ENCODE measurements at regions not wholly inside any gene's neighbourhood (a gene's known extent, or its start where the extent isn't known, plus 50 kb on each side); places are given as distances from the start of the nearest gene placed in this dataset.

DNA sequence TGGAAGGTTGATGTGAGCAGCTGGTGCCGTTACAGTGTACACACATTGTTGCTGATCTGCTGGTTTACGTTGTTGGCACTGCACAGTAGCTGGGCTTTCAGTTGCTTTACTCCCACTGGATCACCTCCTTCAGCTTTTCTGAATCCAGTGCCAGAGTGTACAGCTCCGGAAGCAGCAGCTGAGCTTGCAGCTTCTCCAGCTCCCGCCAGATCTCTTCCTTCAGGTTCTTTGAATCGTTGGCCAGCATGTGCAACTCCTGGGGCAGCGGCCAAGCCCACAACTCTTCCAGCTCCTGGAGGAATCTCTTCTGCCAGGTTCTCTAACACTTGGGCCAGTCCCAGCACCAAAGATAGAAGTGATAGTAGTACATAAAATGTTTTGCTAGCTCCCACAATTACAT lies 149.7 kb upstream of the RRP15 start:
- H3K27ac ChIP-seq (ENCODE audit: low read length), result no peak overlapping the region
- no peak overlapping the region for H3K4me2 ChIP-seq (ENCODE audit: low read depth, low read length)
- no peaks in the 10 kb centered on the region for H3K36me3 ChIP-seq (replicated peaks; ENCODE audit: insufficient read depth, low read length)
- DNase-seq, result no peak
- no peaks in the 10 kb centered on the region for H3K79me2 ChIP-seq (ENCODE audit: low read length)
- H3K27me3 ChIP-seq (replicated peaks; ENCODE audit: insufficient read depth, low read length), result no peaks in the 10 kb centered on the region
- no peaks in the 10 kb centered on the region for H3F3A ChIP-seq (ENCODE audit: insufficient read depth, low read length)
- no peak for TF ChIP-seq EZH2 (optimal IDR thresholded peaks at IDR 0.05; ENCODE audit: low read depth, low read length)
- TF ChIP-seq EZH2phosphoT487 (IDR thresholded peaks at IDR 0.05; ENCODE audit: low read length), result no peak
- TF ChIP-seq, protein P1, sequence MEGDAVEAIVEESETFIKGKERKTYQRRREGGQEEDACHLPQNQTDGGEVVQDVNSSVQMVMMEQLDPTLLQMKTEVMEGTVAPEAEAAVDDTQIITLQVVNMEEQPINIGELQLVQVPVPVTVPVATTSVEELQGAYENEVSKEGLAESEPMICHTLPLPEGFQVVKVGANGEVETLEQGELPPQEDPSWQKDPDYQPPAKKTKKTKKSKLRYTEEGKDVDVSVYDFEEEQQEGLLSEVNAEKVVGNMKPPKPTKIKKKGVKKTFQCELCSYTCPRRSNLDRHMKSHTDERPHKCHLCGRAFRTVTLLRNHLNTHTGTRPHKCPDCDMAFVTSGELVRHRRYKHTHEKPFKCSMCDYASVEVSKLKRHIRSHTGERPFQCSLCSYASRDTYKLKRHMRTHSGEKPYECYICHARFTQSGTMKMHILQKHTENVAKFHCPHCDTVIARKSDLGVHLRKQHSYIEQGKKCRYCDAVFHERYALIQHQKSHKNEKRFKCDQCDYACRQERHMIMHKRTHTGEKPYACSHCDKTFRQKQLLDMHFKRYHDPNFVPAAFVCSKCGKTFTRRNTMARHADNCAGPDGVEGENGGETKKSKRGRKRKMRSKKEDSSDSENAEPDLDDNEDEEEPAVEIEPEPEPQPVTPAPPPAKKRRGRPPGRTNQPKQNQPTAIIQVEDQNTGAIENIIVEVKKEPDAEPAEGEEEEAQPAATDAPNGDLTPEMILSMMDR (IDR thresholded peaks at IDR 0.05; ENCODE audit: low read length), result no peak
- H3K4me1 ChIP-seq (ENCODE audit: low read length), result no peaks in the 10 kb centered on the region
- H3K9me3 ChIP-seq (replicated peaks; ENCODE audit: insufficient read depth, low read length), result no peaks in the 10 kb centered on the region
- H4K20me1 ChIP-seq (ENCODE audit: insufficient read depth, low read length), result no peaks in the 10 kb centered on the region
- no peak overlapping the region for H3K9ac ChIP-seq (ENCODE audit: low read length)
- no peak overlapping the region for H3K4me3 ChIP-seq (ENCODE audit: low read length)
- H2AFZ ChIP-seq (ENCODE audit: low read length), result no peak overlapping the region
- no peaks in the 10 kb centered on the region for H3K9me2 ChIP-seq (replicated peaks; ENCODE audit: insufficient read depth, low read length)

DNA sequence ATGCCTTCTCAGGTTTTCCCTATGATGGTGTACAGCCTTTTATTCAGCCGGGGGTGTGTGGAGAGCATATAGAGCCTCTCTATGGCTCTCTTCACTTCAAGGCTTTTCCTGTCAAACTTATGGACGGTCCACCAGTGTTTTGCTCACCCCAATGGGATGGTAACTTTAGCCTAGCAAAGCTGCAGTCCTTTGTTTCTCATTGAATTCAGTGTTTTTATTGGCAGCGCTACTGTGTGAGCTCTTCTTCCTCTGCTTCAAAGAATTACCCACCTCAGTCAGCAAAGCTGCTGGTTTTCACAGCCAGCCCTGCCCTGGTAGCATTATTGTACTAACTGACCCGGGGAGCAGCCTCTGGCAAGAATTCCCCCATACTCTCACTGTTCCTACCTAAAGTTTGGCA lies 145.3 kb upstream of the RRP15 start:
- no peaks in the 10 kb centered on the region for H3K36me3 ChIP-seq (replicated peaks; ENCODE audit: insufficient read depth, low read length)
- no peaks in the 10 kb centered on the region for H3K79me2 ChIP-seq (ENCODE audit: low read length)
- H3K27ac ChIP-seq (ENCODE audit: low read length), result no peak overlapping the region
- no peak overlapping the region for H2AFZ ChIP-seq (ENCODE audit: low read length)
- DNase-seq, result no peak
- no peaks in the 10 kb centered on the region for H3K27me3 ChIP-seq (replicated peaks; ENCODE audit: insufficient read depth, low read length)
- H3K9ac ChIP-seq (ENCODE audit: low read length), result no peak overlapping the region
- no peaks in the 10 kb centered on the region for H3K4me1 ChIP-seq (ENCODE audit: low read length)
- no peaks in the 10 kb centered on the region for H4K20me1 ChIP-seq (ENCODE audit: insufficient read depth, low read length)
- H3K9me2 ChIP-seq (replicated peaks; ENCODE audit: insufficient read depth, low read length), result no peaks in the 10 kb centered on the region
- no peak overlapping the region for H3K4me2 ChIP-seq (ENCODE audit: low read depth, low read length)
- H3K9me3 ChIP-seq (replicated peaks; ENCODE audit: insufficient read depth, low read length), result no peaks in the 10 kb centered on the region
- no peaks in the 10 kb centered on the region for H3F3A ChIP-seq (ENCODE audit: insufficient read depth, low read length)
- no peak for TF ChIP-seq EZH2phosphoT487 (IDR thresholded peaks at IDR 0.05; ENCODE audit: low read length)
- TF ChIP-seq, protein P1 (IDR thresholded peaks at IDR 0.05; ENCODE audit: low read length), result no peak
- no peak for TF ChIP-seq EZH2 (optimal IDR thresholded peaks at IDR 0.05; ENCODE audit: low read depth, low read length)
- no peak overlapping the region for H3K4me3 ChIP-seq (ENCODE audit: low read length)

DNA sequence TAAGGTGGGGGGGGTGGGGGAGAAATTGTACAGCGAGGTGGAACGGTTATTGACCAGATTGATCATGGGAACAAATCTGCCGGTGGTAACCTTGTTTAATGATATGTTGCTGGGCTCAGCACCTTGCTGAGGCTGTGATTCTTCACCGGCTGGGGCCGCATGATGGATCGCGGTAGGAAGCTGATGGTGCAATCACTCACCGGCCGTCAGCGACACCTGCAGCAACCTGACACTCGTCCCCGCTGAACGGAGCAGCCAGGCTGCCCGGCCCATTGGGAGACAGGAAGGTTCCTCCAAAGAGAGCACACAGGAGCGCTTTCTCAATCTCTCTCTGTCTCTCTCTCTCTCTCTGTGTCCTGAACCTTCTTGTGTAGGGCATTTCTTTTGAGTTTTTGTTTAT lies 128.5 kb upstream of the RRP15 start:
- TF ChIP-seq EZH2 (optimal IDR thresholded peaks at IDR 0.05; ENCODE audit: low read depth, low read length) (no peak), EZH2phosphoT487 (IDR thresholded peaks at IDR 0.05; ENCODE audit: low read length) (no peak)
- TF ChIP-seq, protein P1 (IDR thresholded peaks at IDR 0.05; ENCODE audit: low read length), result no peak

More for the DNA sequence above, 128.5 kb upstream of the RRP15 start:
- no peaks in the 10 kb centered on the region for H3K4me1 ChIP-seq (ENCODE audit: low read length)
- no peaks in the 10 kb centered on the region for H3K27me3 ChIP-seq (replicated peaks; ENCODE audit: insufficient read depth, low read length)
- no peaks in the 10 kb centered on the region for H3K9me3 ChIP-seq (replicated peaks; ENCODE audit: insufficient read depth, low read length)
- no peaks in the 10 kb centered on the region for H3F3A ChIP-seq (ENCODE audit: insufficient read depth, low read length)
- no peak overlapping the region for H3K4me2 ChIP-seq (ENCODE audit: low read depth, low read length)
- H3K27ac ChIP-seq (ENCODE audit: low read length), result no peak overlapping the region
- H3K9ac ChIP-seq (ENCODE audit: low read length), result no peak overlapping the region
- no peaks in the 10 kb centered on the region for H3K36me3 ChIP-seq (replicated peaks; ENCODE audit: insufficient read depth, low read length)
- no peaks in the 10 kb centered on the region for H4K20me1 ChIP-seq (ENCODE audit: insufficient read depth, low read length)
- no peak overlapping the region for H2AFZ ChIP-seq (ENCODE audit: low read length)
- H3K4me3 ChIP-seq (ENCODE audit: low read length), result no peak overlapping the region
- H3K9me2 ChIP-seq (replicated peaks; ENCODE audit: insufficient read depth, low read length), result no peaks in the 10 kb centered on the region
- H3K79me2 ChIP-seq (ENCODE audit: low read length), result no peaks in the 10 kb centered on the region
- DNase-seq, result no peak

Data from MM.1S (cell line).